ENCODE measurements at regions not wholly inside any gene's neighbourhood (a gene's known extent, or its start where the extent isn't known, plus 50 kb on each side); places are given as distances from the start of the nearest gene placed in this dataset.
"Not testable (repeated sequence)": the region's sequence is repeated elsewhere in the genome, so short reads cannot be mapped to it uniquely, and the experiment has no call there.

DNA sequence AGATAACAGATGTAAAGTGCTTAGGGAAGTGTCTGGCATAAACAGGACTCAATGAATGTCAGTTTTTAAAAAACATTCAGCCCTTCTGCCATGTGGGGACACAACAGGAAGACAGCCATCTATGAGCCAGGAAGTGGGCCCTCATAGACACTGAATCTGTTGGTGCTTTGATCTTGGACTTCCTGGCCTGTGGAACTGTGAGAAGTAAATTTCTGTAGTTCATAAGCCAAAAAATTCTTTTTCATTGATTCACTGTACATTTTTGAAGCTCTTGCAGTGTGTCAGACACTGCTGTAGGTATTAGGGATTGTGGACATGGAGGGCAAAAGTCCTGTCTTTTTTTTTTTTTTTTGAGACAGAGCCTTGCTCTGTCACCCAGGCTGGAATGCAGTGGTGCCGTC lies 188.6 kb downstream of the HIPK3 start:
- H3K27ac Mint-ChIP-seq = no peak overlapping the region

DNA sequence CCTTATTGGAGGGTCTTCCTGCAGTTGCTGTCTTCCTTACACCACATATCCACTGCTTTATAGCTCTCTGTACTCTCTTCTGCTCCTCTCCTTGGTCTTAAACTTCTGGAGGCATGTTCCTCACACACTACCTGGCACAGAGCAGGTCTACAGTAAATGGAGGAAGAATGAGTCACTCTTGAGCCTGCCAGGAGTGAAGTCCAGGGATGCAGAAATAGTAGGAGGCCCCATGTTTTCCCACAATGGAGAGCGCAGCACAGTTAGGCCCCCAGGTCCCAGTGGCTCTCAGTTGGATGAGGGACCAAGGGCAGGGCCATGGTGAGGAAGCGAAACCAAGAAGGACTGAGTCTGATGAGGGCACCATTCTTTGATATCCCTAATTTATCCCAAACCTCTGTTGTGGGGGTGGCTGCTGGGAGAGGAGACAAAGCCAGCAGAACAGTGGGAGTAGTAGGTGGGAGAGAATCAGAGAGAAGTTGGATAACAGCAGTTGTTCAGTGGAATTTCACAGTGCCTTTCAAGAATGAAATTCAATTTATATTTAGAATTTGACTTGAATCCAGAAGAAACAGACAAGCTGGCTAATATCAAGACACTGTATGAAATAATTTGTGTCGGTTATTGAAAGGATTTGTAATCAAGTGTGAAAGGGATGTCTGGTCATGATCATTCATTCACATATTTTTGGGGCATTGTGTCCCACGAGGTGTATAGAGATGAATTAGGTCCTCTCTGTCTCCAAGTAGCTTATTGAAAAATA lies 187.8 kb downstream of the HIPK3 start:
- Mint-ChIP-seq H3K9me3 (peaks cover 0 to 4% (median 3%) of the 10 kb centered on the region in 5 donors), H3K27ac (no peak overlapping the region)
- POLR2A ChIA-PET = no interaction called here

More for the DNA sequence above, 188.6 kb downstream of the HIPK3 start:
- Mint-ChIP-seq H3K9me3 (peaks cover 0 to 4% (median 3%) of the 10 kb centered on the region in 5 donors), H3K4me1 (no peaks in the 10 kb centered on the region), H3K27me3 (peaks cover 2 to 24% of the 10 kb centered on the region in 2 donors), H3K4me3 (no peak overlapping the region), H3K36me3 (no peaks in the 10 kb centered on the region)
- ChIA-PET CTCF (interaction anchor here (0.7 kb wide), 1 partner anchor 653 kb away, joined by 3 read pairs; no protein-coding TSS in a partner anchor), POLR2A (no interaction called here)
- no peaks in the 10 kb centered on the region for H3K4me1 ChIP-seq (ENCODE audit: insufficient read depth, low read length)
- no peaks in the 10 kb centered on the region for H3K9me3 ChIP-seq (ENCODE audit: low read length)
- H3K36me3 ChIP-seq (ENCODE audit: insufficient read depth, low read length) = no peaks in the 10 kb centered on the region
- peaks cover 2% of the 10 kb centered on the region for H3K27me3 ChIP-seq (ENCODE audit: insufficient read depth, low read length, poor library complexity, severe bottlenecking)
- H3K27ac ChIP-seq (ENCODE audit: low read depth, low read length) = no peak overlapping the region
- H3K4me3 ChIP-seq (ENCODE audit: low read length) = no peak overlapping the region
- no peak for DNase-seq

DNA sequence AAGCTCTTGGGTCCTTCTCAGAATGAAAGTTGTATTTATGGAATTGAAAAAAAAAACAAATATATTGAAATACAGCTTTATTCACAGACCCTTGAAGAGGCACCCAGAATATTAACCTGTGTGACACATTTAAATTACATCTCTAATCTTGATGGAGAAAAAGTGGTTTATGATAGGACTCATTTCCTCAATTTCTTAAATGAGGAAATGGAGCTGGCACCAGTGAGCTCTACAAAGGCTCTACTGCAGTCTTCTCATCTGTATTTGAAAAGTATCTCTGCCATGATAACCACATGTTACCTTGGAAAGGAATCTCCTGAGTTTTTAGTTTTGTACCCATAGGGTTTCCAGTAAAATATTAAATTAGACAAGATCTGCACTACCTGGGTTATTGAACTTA lies 186.5 kb downstream of the HIPK3 start:
- Mint-ChIP-seq H3K4me3 (no peak overlapping the region), H3K27ac (no peak overlapping the region), H3K9me3 (peaks cover 0 to 4% (median 3%) of the 10 kb centered on the region in 5 donors), H3K4me1 (no peaks in the 10 kb centered on the region), H3K27me3 (peaks cover 2 to 19% of the 10 kb centered on the region in 2 donors), H3K36me3 (no peaks in the 10 kb centered on the region)
- POLR2A ChIA-PET = no interaction called here
- DNase-seq = no peak
- Histone ChIP-seq H3K27ac (ENCODE audit: low read depth, low read length) (no peak overlapping the region), H3K9me3 (ENCODE audit: low read length) (no peaks in the 10 kb centered on the region), H3K27me3 (ENCODE audit: insufficient read depth, low read length, poor library complexity, severe bottlenecking) (no peaks in the 10 kb centered on the region), H3K4me1 (ENCODE audit: insufficient read depth, low read length) (no peaks in the 10 kb centered on the region), H3K4me3 (ENCODE audit: low read length) (no peak overlapping the region), H3K36me3 (ENCODE audit: insufficient read depth, low read length) (no peaks in the 10 kb centered on the region)
- CTCF ChIA-PET = no interaction called here

More for the DNA sequence above, 187.8 kb downstream of the HIPK3 start:
- peaks cover 2 to 22% of the 10 kb centered on the region in 2 donors for H3K27me3 Mint-ChIP-seq
- Histone ChIP-seq H3K9me3 (ENCODE audit: low read length) (no peaks in the 10 kb centered on the region), H3K4me3 (ENCODE audit: low read length) (no peak overlapping the region), H3K4me1 (ENCODE audit: insufficient read depth, low read length) (no peaks in the 10 kb centered on the region), H3K27me3 (ENCODE audit: insufficient read depth, low read length, poor library complexity, severe bottlenecking) (peaks cover 2% of the 10 kb centered on the region), H3K27ac (ENCODE audit: low read depth, low read length) (no peak overlapping the region), H3K36me3 (ENCODE audit: insufficient read depth, low read length) (no peaks in the 10 kb centered on the region)
- CTCF ChIA-PET = no interaction called here
- no peaks in the 10 kb centered on the region for H3K4me1 Mint-ChIP-seq
- H3K36me3 Mint-ChIP-seq = no peaks in the 10 kb centered on the region
- H3K4me3 Mint-ChIP-seq = no peak overlapping the region
- DNase-seq = no peak

DNA sequence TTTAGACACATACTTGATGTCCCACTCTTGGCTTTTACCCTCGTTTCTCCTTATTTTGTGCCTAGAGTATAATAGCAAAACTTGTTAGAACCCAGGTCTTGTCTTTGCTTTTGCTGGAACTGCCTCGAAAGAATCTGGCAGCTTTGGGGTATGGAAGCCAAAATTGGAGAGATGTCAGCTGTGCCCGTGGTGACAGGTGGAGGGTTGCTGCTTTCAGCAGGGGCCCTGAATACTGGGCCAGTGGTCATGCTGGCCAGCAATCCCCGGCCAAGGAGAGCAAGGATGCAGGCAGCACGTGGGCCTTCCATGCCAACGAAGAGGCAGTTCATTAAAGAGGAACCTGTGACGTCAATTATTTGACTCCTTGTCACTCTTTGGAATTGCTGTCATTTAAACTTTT lies 181.1 kb downstream of the HIPK3 start:
- H3K27me3 Mint-ChIP-seq = peaks cover 0 to 2% of the 10 kb centered on the region in 2 donors
- Histone ChIP-seq H3K27ac (ENCODE audit: low read depth, low read length) (no peak overlapping the region), H3K4me3 (ENCODE audit: low read length) (no peak overlapping the region), H3K9me3 (ENCODE audit: low read length) (no peaks in the 10 kb centered on the region), H3K27me3 (ENCODE audit: insufficient read depth, low read length, poor library complexity, severe bottlenecking) (no peaks in the 10 kb centered on the region), H3K4me1 (ENCODE audit: insufficient read depth, low read length) (no peaks in the 10 kb centered on the region), H3K36me3 (ENCODE audit: insufficient read depth, low read length) (no peaks in the 10 kb centered on the region)
- ChIA-PET CTCF (no interaction called here), POLR2A (no interaction called here)
- no peak overlapping the region for H3K4me3 Mint-ChIP-seq
- H3K36me3 Mint-ChIP-seq = peaks cover 0 to 3% (median 0%) of the 10 kb centered on the region in 3 donors
- DNase-seq = no peak
- no peak overlapping the region for H3K27ac Mint-ChIP-seq
- H3K9me3 Mint-ChIP-seq = peaks cover 3 to 19% (median 13%) of the 10 kb centered on the region in 5 donors
- H3K4me1 Mint-ChIP-seq = no peaks in the 10 kb centered on the region

- ChIA-PET POLR2A (no interaction called here), CTCF (interaction anchor here (0.6 kb wide), 1 partner anchor 236 kb away, joined by 3 read pairs; no protein-coding TSS in a partner anchor)
- H3K4me1 Mint-ChIP-seq = no peaks in the 10 kb centered on the region
- no peaks in the 10 kb centered on the region for H3K36me3 ChIP-seq (ENCODE audit: insufficient read depth, low read length)
- H3K27me3 Mint-ChIP-seq = peaks cover 0 to 6% of the 10 kb centered on the region in 2 donors
- H3K9me3 ChIP-seq (ENCODE audit: low read length) = no peaks in the 10 kb centered on the region
- H3K4me3 ChIP-seq (ENCODE audit: low read length) = no peak overlapping the region
- no peak for DNase-seq
- H3K27ac Mint-ChIP-seq = no peak overlapping the region
- H3K36me3 Mint-ChIP-seq = peaks cover 0 to 3% (median 0%) of the 10 kb centered on the region in 3 donors
- no peak overlapping the region for H3K4me3 Mint-ChIP-seq
- no peaks in the 10 kb centered on the region for H3K4me1 ChIP-seq (ENCODE audit: insufficient read depth, low read length)
- H3K27me3 ChIP-seq (ENCODE audit: insufficient read depth, low read length, poor library complexity, severe bottlenecking) = no peaks in the 10 kb centered on the region
- no peak overlapping the region for H3K27ac ChIP-seq (ENCODE audit: low read depth, low read length)
- peaks cover 3 to 17% (median 13%) of the 10 kb centered on the region in 5 donors for H3K9me3 Mint-ChIP-seq
Observed at GRCh38 chr11:33437529-33437928, 180.3 kb downstream of the HIPK3 start.

GRCh38 chr11:33435216-33435615 lies 178.0 kb downstream of the HIPK3 start:
- Histone ChIP-seq H3K4me3 (ENCODE audit: low read length) (no peak overlapping the region), H3K4me1 (ENCODE audit: insufficient read depth, low read length) (no peaks in the 10 kb centered on the region), H3K9me3 (ENCODE audit: low read length) (no peaks in the 10 kb centered on the region), H3K27me3 (ENCODE audit: insufficient read depth, low read length, poor library complexity, severe bottlenecking) (no peaks in the 10 kb centered on the region), H3K36me3 (ENCODE audit: insufficient read depth, low read length) (no peaks in the 10 kb centered on the region), H3K27ac (ENCODE audit: low read depth, low read length) (no peak overlapping the region)
- no peaks in the 10 kb centered on the region for H3K4me1 Mint-ChIP-seq
- DNase-seq = no peak
- no peak overlapping the region for H3K27ac Mint-ChIP-seq
- no peak overlapping the region for H3K4me3 Mint-ChIP-seq
- H3K36me3 Mint-ChIP-seq = peaks cover 0 to 3% (median 0%) of the 10 kb centered on the region in 3 donors
- ChIA-PET CTCF (no interaction called here), POLR2A (no interaction called here)
- peaks cover 6 to 7% of the 10 kb centered on the region in 2 donors for H3K27me3 Mint-ChIP-seq
- peaks cover 3 to 20% (median 11%) of the 10 kb centered on the region in 5 donors for H3K9me3 Mint-ChIP-seq

DNA sequence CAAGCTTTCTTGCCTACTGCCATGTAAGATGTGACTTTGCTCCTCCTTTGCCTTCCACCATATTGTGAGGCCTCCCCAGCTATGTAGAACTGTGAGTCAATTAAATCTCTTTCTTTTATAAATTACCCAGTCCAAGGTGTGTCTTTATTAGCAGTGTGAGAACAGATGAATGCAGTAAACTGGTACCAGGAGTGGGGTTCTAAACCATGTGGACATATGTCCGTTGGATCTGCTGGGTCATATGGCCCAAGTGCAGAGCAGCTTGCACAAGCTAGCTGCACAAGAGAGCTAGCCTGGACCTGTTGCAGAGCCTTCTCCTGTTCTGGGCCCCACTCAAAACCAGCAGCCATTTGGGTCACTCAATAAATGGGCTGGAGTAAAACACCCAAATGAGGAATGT lies 177.1 kb downstream of the HIPK3 start:
- Histone ChIP-seq H3K4me1 (ENCODE audit: insufficient read depth, low read length) (no peaks in the 10 kb centered on the region), H3K36me3 (ENCODE audit: insufficient read depth, low read length) (no peaks in the 10 kb centered on the region), H3K27me3 (ENCODE audit: insufficient read depth, low read length, poor library complexity, severe bottlenecking) (no peaks in the 10 kb centered on the region), H3K9me3 (ENCODE audit: low read length) (no peaks in the 10 kb centered on the region), H3K27ac (ENCODE audit: low read depth, low read length) (no peak overlapping the region), H3K4me3 (ENCODE audit: low read length) (no peak overlapping the region)
- Mint-ChIP-seq H3K36me3 (peaks cover 0 to 7% (median 0%) of the 10 kb centered on the region in 3 donors), H3K4me1 (no peaks in the 10 kb centered on the region), H3K4me3 (no peak overlapping the region), H3K9me3 (peaks cover 3 to 24% (median 14%) of the 10 kb centered on the region in 5 donors), H3K27me3 (peaks cover 11 to 13% of the 10 kb centered on the region in 2 donors), H3K27ac (no peak overlapping the region)
- ChIA-PET POLR2A (no interaction called here), CTCF (interaction anchor here (0.9 kb wide), 1 partner anchor 15 kb away, joined by 3 read pairs; no protein-coding TSS in a partner anchor)
- no peak for DNase-seq

GRCh38 chr11:33428435-33428834 lies 171.3 kb downstream of the HIPK3 start:
- H3K27me3 ChIP-seq (ENCODE audit: insufficient read depth, low read length, poor library complexity, severe bottlenecking); H3K36me3 ChIP-seq (ENCODE audit: insufficient read depth, low read length); H3K36me3 Mint-ChIP-seq; H3K27ac ChIP-seq (ENCODE audit: low read depth, low read length); H3K4me1 ChIP-seq (ENCODE audit: insufficient read depth, low read length); CTCF ChIA-PET; POLR2A ChIA-PET; H3K4me3 Mint-ChIP-seq; H3K9me3 ChIP-seq (ENCODE audit: low read length); DNase-seq; H3K4me3 ChIP-seq (ENCODE audit: low read length); H3K4me1 Mint-ChIP-seq: not testable (repeated sequence)
- Mint-ChIP-seq H3K27me3 (peaks cover 12 to 23% of the 10 kb centered on the region in 2 donors), H3K9me3 (peaks cover 0 to 11% (median 8%) of the 10 kb centered on the region in 5 donors), H3K27ac (peak overlapping the region in 1 of 8 donors; percentile 30)

Data from CD8-positive, alpha-beta memory T cell (primary cell).